PC-3 (cell line): ENCODE measurements at regions not wholly inside any gene's neighbourhood (a gene's known extent, or its start where the extent isn't known, plus 50 kb on each side); places are given as distances from the start of the nearest gene placed in this dataset.
A peak's percentile ranks its signal among the peaks of the same experiment; 100 is the strongest.

Source experiments
- ATAC-seq: fragments of 200-7000 bp; cut with Tn5 transposase; 2 replicates; pipeline ENCODE4 v1.9.1; 2020; ENCODE audit warnings: mild to moderate bottlenecking, moderate library complexity
- BruUV-seq: library from RNA; stranded (reverse); fragments of 400-500 nt; replicated peaks from 2 replicates; lab custom pipeline; 2021; lab: Mats Ljungman, UMichigan
- CTCF ChIA-PET: fragments of 300-600 bp; sonication (Branson Sonifier 250); formaldehyde crosslinking; loops from one replicate; lab custom pipeline; 2022; ENCODE audit warnings: antibody characterized with exemption; lab: Charles Lee
- POLR2A ChIA-PET: fragments of 300-600 bp; sonication (Branson Sonifier 250); formaldehyde crosslinking; loops from one replicate; lab custom pipeline; 2022; ENCODE audit warnings: antibody characterized with exemption; ENCODE audit not compliant: unreplicated experiment; lab: Charles Lee
- DNase-seq: peaks from one replicate; pipeline ENCODE4 v3.0.0-alpha.2; 2015
- H2AFZ ChIP-seq: fragments of 300-600 bp; sonication (generic); 2 replicates; pipeline ENCODE4 v1.6.0; 2016; ENCODE audit warnings: antibody characterized with exemption, low read length
- H3F3A ChIP-seq: fragments of 300-600 bp; sonication (generic); one replicate; pipeline ENCODE4 v1.6.0; 2017; ENCODE audit warnings: antibody characterized with exemption, low read length, control low read depth, mild to moderate bottlenecking; ENCODE audit not compliant: unreplicated experiment
- H3K27ac ChIP-seq: fragments of 300-600 bp; sonication (generic); 2 replicates; pipeline ENCODE4 v1.5.1; 2016; ENCODE audit warnings: mild to moderate bottlenecking, low read length
- H3K27me3 ChIP-seq: fragments of 300-600 bp; sonication (generic); 2 replicates; pipeline ENCODE4 v1.6.1; 2016; ENCODE audit warnings: low read length, mixed read lengths
- H3K36me3 ChIP-seq: fragments of 300-600 bp; sonication (generic); 2 replicates; pipeline ENCODE4 v1.6.1; 2016; ENCODE audit warnings: low read depth, mixed run types, low read length, mixed read lengths
- H3K4me1 ChIP-seq: fragments of 300-600 bp; sonication (generic); 2 replicates; pipeline ENCODE4 v1.5.1; 2016; ENCODE audit warnings: low read length; ENCODE audit not compliant: insufficient read depth
- H3K4me2 ChIP-seq: fragments of 300-600 bp; sonication (generic); 2 replicates; pipeline ENCODE4 v1.6.0; 2016; ENCODE audit warnings: low read length
- H3K4me3 ChIP-seq: fragments of 300-600 bp; sonication (generic); 2 replicates; pipeline ENCODE4 v1.5.1; 2016; ENCODE audit warnings: mild to moderate bottlenecking, low read length, mixed read lengths
- H3K79me2 ChIP-seq: fragments of 300-600 bp; sonication (generic); 2 replicates; pipeline ENCODE4 v1.6.1; 2017; ENCODE audit warnings: low read length, mixed read lengths
- H3K9ac ChIP-seq: fragments of 300-600 bp; sonication (generic); 2 replicates; pipeline ENCODE4 v1.6.0; 2016; ENCODE audit warnings: mild to moderate bottlenecking, low read length
- H3K9me2 ChIP-seq: fragments of 300-600 bp; sonication (generic); replicated peaks from 2 replicates; pipeline ENCODE4 v1.6.1; 2016; ENCODE audit warnings: mixed run types, low read length, mixed read lengths
- H3K9me3 ChIP-seq: fragments of 300-600 bp; sonication (generic); 2 replicates; pipeline ENCODE4 v1.6.1; 2016; ENCODE audit warnings: low read length, mixed read lengths
- H4K20me1 ChIP-seq: fragments of 300-600 bp; sonication (generic); 2 replicates; pipeline ENCODE4 v1.6.1; 2016; ENCODE audit warnings: low read length, mixed read lengths
- CTCF ChIP-seq: fragments of 300-600 bp; sonication (generic); conservative IDR thresholded peaks from 2 replicates; pipeline ENCODE4 v1.5.1; 2017; ENCODE audit warnings: antibody characterized with exemption, low read depth, mild to moderate bottlenecking, low read length
- EZH2 ChIP-seq: fragments of 300-600 bp; sonication (generic); IDR thresholded peaks from one replicate; pipeline ENCODE4 v1.6.1; 2017; ENCODE audit warnings: antibody characterized with exemption, mild to moderate bottlenecking, low read length; ENCODE audit not compliant: unreplicated experiment
- EZH2phosphoT487 ChIP-seq: fragments of 300-600 bp; sonication (generic); IDR thresholded peaks from 2 replicates; pipeline ENCODE4 v1.6.1; 2018; ENCODE audit warnings: mild to moderate bottlenecking, antibody characterized with exemption, low read length, borderline replicate concordance
- intact Hi-C: fragments of 100-400 bp; cut with micrococcal nuclease; formaldehyde crosslinking; loops from 2 replicates; pipeline ENCODE4 v1.9.0; 2023

DNA sequence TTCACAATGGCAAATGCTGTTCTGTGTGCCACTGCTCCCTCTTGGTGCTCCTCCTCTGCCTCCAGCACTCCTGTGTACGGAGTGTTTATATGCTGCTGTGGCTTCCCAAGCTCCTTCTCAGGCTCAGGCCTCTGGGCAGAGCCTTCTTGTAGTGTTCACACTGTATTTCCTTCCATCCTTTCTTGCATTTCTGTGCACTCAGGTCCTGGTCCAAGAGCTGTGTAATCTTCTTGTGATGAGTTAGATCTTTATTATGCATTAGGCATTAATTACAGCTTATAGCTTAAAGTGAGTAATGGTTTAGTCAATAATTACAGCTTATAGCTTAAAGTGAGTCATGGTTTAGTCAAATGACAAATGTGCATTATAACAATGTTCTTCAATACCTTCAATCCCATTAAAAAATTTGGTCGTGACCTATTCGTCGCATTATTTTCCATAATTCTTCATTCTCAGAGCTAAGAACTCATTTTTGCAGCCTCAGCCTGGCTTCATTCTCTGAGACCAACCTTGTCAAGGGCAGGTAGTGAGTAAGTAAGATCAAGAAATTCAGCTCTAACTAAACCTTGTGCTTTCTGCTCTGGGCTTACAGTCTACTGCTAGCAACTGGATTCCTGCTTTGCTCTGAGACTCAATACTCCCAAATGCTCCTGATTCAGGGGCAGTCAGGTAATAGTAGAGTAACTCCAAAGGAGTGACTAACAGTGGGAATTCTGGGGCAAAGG is 154.5 kb upstream of the SPAG17 start:
- Histone ChIP-seq H3K27me3 (no peaks in the 10 kb centered on the region), H3F3A (peaks cover 5% of the 10 kb centered on the region), H3K4me3 (peak overlapping the region; percentile 19; the same call in 1 of the 2 replicates), H3K9me2 (no peaks in the 10 kb centered on the region), H3K36me3 (no peaks in the 10 kb centered on the region), H4K20me1 (no peaks in the 10 kb centered on the region), H3K9ac (peak overlapping the region; percentile 38; the same call in 1 of the 2 replicates), H3K4me2 (peak overlapping the region; percentile 75), H3K4me1 (peaks cover 51% of the 10 kb centered on the region), H3K9me3 (no peaks in the 10 kb centered on the region), H3K27ac (peak overlapping the region; percentile 94), H3K79me2 (no peaks in the 10 kb centered on the region), H2AFZ (peak overlapping the region; percentile 19; the same call in 1 of the 2 replicates)
- ATAC-seq = peak; percentile 75
- POLR2A ChIA-PET = no interaction called here
- CTCF ChIA-PET = no interaction called here
- peak; percentile 75 for DNase-seq
- BruUV-seq = no TSS peak
- TF ChIP-seq EZH2phosphoT487 = no peak
- TF ChIP-seq CTCF = no peak
- TF ChIP-seq EZH2 = no peak
- intact Hi-C loops = no loop called here

- POLR2A ChIA-PET = no interaction called here
- H3K36me3 ChIP-seq = no peaks in the 10 kb centered on the region
- peaks cover 5% of the 10 kb centered on the region for H3F3A ChIP-seq
- no peaks in the 10 kb centered on the region for H3K9me3 ChIP-seq
- H3K27me3 ChIP-seq = no peaks in the 10 kb centered on the region
- no peak overlapping the region; the same call in 1 of the 2 replicates for H3K4me3 ChIP-seq
- no peaks in the 10 kb centered on the region for H4K20me1 ChIP-seq
- peaks cover 51% of the 10 kb centered on the region for H3K4me1 ChIP-seq
- DNase-seq = no peak
- no peaks in the 10 kb centered on the region for H3K79me2 ChIP-seq
- H3K9ac ChIP-seq = peak overlapping the region; percentile 16; the same call in 1 of the 2 replicates
- peak overlapping the region; percentile 75 for H3K4me2 ChIP-seq
- H2AFZ ChIP-seq = no peak overlapping the region
- CTCF ChIA-PET = no interaction called here
- peak overlapping the region; percentile 94 for H3K27ac ChIP-seq
- ATAC-seq = peak; percentile 23; the same call in 1 of the 2 replicates
- BruUV-seq = no TSS peak
- TF ChIP-seq EZH2 (no peak), CTCF (no peak), EZH2phosphoT487 (no peak)
- intact Hi-C loops = no loop called here
- no peaks in the 10 kb centered on the region for H3K9me2 ChIP-seq
Observed at GRCh38 chr1:118338936-118339335, 153.9 kb upstream of the SPAG17 start.

GRCh38 chr1:118337346-118337745 is 152.3 kb upstream of the SPAG17 start:
- Histone ChIP-seq H3K9me2 (no peaks in the 10 kb centered on the region), H3K4me1 (peaks cover 51% of the 10 kb centered on the region), H3K4me3 (no peak overlapping the region), H3K36me3 (no peaks in the 10 kb centered on the region), H3K9me3 (no peaks in the 10 kb centered on the region), H4K20me1 (no peaks in the 10 kb centered on the region), H3K4me2 (no peak overlapping the region), H3K27ac (no peak overlapping the region), H3K79me2 (no peaks in the 10 kb centered on the region), H3K9ac (no peak overlapping the region), H2AFZ (no peak overlapping the region), H3K27me3 (no peaks in the 10 kb centered on the region), H3F3A (peaks cover 5% of the 10 kb centered on the region)
- ATAC-seq = no peak
- ChIA-PET POLR2A (no interaction called here), CTCF (no interaction called here)
- intact Hi-C loops = no loop called here
- peak; percentile 42 for DNase-seq
- no peak for TF ChIP-seq EZH2
- no peak for TF ChIP-seq CTCF
- TF ChIP-seq EZH2phosphoT487 = no peak
- no TSS peak for BruUV-seq
